Esophagus mucosa (tissue), 1 donor: ENCODE measurements at regions not wholly inside any gene's neighbourhood (a gene's known extent, or its start where the extent isn't known, plus 50 kb on each side); places are given as distances from the start of the nearest gene placed in this dataset.
"Not testable (repeated sequence)": the region's sequence is repeated elsewhere in the genome, so short reads cannot be mapped to it uniquely, and the experiment has no call there.

Experiments used
- ATAC-seq: fragments of 200-7000 bp; cut with Tn5 transposase; one replicate; pipeline ENCODE4 v1.9.1; 2020
- donor health status: DM: yes; HTN: yes; CAD: no.

DNA sequence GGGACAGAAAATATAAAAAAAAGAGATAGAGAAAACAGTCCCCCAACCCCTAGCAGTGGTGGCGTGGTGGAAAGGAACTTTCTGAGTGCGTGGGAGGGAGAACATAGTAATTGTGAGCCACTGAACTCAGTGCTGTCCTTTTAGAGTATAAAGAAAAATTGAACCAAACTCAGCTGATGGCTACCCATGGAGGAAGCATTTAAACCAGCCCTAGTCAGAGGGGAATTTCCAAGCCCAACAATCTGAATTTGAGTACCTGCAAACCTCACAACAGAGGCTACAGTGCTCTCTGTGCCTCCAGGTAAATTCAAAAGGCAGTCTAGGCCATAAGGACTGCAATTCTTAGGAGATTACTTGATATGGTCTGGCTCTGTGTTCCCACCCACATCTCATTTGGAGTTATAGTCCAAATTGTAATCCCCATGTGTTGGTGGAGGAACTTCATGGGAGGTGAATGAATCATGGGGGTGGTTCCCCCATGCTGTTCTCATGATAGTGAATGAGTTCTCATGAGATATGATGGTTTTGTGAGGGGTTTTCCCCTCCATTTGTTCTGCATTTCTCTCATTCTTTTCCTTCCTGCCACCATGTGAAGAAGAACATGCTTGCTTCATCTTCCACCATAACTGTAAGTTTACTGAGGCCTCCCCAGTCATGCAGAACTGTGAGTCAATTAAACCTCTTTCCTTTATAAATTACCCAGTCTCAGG lies 687.8 kb downstream of the FAM181B start:
- no peak for ATAC-seq

DNA sequence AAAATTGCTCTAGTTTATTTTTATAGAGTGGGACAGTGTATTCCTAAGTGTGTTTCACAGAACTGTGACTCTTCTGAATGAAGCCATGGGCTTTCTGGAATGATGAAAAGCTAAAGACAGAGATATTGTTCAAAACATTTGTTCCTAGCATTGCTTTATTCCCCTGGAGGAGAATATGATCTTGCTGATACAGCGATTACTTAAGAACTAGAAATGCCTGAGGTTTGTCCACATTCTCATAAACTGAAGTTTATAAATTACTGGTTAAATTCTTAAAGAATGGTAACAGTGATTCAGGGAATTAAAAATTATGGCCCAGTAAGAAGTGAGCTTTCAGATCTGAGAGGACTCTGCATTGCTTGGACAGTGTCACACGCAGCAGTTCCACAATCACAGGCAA lies 690.3 kb downstream of the FAM181B start:
- ATAC-seq = no peak

GRCh38 chr11:82041764-82042163 lies 691.9 kb downstream of the FAM181B start:
- no peak for ATAC-seq

GRCh38 chr11:82038154-82038553 lies 695.5 kb downstream of the FAM181B start:
- ATAC-seq = no peak

DNA sequence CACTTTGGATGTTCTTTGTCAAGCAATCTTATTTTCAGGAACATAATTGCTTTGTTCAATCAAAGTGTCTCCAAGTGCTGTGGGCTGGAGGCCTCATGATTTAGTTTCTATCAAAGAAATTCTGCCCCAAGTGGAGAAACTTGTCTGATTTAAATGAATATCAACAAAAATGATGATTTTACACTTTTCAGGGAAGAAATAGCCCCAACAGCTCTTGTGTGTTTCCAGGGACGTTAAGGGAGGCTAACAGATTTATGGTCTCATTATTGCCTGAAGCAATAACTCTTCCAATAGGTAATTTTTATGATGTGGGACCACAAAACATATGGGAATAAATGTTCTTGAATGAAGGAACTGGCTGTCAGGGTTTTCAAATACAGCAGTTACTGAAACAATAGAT lies 699.1 kb downstream of the FAM181B start:
- ATAC-seq = no peak

DNA sequence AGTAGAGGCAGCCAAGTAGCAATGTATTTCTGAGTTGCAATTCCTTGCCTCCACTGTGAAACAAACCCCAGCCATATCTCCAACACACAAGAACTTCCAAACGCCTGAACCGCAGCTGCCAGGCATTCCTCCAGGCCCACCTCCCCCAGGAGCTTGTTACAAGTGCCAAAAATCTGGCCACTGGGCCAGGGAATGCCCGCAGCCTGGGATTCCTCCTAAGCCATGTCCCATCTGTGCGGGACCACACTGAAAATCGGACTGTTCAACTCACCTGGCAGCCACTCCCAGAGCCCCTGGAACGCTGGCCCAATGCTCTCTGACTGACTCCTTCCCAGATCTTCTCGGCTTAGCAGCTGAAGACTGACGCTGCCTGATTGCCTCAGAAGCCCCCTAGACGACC lies 706.3 kb downstream of the FAM181B start:
- ATAC-seq = not testable (repeated sequence)

DNA sequence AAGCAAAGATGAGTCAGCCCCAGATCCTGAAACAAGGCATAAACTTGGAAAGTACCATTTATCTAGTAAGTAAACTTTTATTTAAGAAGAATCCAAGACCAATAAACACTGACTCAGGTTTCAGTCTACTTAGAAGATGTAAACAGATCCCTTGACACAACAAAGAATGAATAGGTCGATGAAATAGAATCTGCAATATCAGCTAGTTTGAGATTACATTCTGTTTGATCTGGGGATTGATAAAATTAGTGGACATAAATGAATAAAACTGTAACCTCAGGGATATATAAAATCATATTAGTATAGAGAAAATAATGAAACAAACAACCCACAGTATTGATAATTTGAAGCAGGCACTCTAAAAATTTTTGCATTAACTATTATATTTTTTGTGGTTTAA lies 708.9 kb downstream of the FAM181B start:
- ATAC-seq = no peak

DNA sequence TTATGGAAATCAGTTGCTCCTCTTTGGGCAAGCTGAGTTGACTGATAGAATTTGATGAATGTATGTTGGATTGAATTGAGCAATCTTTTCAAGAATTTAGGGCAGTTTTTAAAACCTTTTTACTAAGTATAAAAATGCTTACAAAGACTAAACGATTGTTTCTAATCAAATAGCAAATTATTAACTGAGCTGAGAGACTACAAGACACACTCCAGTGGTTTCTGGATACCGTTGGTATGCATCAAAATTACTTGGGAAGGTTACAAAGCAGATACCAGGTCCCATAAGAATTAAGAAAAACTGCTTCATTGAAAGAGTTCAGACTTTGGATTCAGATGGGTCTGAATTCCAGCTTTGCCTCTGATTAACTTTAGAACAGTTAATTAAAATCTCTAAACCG lies 721.4 kb downstream of the FAM181B start:
- ATAC-seq = no peak

DNA sequence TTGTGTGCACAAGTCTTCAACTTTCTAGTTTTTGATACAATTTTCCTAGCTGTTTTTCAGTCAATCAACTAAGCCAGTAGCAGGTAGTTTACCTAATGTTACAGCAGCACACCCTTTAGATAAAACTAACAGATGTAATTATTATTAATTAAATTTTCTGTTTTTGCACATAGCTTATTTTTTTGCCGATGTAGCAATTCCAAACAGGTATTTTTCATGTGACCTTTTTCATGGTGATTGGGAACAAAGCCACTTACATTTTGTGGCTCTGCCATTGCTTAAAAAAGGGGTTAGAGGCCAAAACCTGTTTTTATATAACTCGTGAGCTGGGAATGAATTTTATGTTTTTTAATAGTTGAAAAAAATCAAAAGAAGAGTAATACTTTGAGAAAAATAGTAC lies 724.5 kb downstream of the FAM181B start:
- ATAC-seq = no peak

DNA sequence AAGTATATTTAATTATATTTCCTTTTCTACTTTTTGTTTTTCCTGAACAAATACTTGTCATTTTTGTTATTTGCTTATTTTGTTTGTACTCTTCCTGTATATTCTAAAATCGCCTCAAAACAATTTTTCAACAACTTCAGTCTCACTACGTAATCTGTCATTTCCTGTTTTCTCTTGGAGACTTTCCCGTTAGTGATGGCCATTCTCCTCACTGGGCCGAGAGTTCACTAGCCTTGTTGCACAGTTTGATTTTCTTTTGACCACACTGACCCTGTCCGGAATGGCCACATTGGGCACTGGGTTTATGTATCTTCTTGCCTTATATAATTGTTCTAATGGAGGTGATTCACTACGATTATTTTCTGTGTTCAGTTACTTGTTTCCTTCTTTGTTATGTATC lies 726.1 kb downstream of the FAM181B start:
- ATAC-seq = no peak

DNA sequence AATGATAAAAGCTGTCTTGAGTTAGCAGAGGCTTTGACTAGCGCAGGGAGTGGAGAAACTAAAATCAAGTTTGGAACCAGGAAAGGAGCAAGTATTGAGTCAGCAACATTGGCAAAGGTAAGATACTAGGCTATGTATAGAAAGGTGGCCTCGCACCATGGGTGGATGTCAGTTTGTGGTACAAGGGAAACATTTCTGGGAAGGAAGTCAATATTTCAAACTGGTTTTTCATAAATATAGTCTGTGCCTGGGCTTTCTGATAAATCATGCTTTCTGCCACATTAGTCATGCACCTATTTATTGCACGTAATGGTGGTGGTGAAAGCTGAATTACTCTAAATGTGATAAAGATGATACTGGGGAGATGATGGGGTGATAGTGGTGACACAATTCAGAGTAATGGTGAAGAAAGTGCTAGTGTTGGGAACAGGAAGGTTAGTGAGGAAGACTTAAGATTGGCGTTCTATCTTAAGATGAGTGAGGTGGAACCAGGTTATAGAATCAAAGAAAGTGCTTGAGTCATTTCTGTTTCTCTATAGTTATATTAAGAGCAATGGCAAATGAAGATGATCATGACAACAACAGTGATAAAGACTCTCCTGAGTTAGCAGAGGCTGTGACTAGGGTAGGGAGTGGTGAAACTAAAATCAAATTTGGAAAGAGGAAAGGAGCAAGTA lies 729.0 kb downstream of the FAM181B start:
- ATAC-seq = peak; percentile 64

- no peak for ATAC-seq
These were observed 729.8 kb downstream of the FAM181B start for GRCh38 chr11:82003671-82004515.

- ATAC-seq = no peak
These were observed 730.6 kb downstream of the FAM181B start for GRCh38 chr11:82003024-82003423.

DNA sequence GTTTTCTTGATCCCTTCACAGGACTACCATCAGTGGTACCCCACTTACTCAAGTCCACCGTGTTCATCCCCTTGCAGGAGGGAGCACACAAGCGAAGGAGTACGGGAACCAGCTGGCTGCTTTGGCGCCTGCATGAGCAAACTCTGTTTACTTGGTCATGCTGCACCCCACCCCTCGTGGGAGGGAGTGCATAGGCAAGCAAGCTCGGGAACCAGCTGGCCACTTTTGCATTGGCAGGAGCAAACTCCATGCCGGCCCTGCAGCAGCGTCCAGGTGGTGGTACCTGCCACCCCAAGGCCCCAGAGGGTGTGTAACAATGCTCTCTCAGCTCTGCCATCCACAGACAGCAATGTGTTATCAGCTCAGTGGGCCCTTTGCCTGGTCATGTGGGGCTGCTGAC lies 737.8 kb downstream of the FAM181B start:
- ATAC-seq = no peak

- no peak for ATAC-seq
These were observed 739.9 kb downstream of the FAM181B start for GRCh38 chr11:81993755-81994154.

GRCh38 chr11:81990659-81991443 lies 742.8 kb downstream of the FAM181B start:
- no peak for ATAC-seq

DNA sequence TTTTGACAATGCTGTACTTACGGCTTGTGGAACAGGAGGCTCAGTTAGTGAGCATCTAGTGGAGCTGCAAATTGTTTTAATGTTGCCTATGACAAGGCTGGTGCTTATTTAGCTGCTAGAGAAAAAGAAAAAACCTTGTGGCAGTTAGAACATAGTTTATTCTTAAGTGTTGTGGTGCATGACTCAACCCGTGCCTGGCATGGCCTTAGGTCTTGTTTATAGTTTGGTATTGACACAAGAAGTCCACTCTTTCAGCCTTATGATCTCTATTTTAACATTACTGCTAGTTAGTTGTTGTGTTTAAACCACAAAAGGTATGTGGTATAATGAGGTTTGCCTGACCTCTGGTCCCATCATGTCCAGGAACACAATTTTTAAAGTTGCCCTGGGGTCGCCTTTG lies 744.6 kb downstream of the FAM181B start:
- no peak for ATAC-seq

- peak; percentile 97 for ATAC-seq
These were observed 745.7 kb downstream of the FAM181B start for GRCh38 chr11:81987829-81988472.

DNA sequence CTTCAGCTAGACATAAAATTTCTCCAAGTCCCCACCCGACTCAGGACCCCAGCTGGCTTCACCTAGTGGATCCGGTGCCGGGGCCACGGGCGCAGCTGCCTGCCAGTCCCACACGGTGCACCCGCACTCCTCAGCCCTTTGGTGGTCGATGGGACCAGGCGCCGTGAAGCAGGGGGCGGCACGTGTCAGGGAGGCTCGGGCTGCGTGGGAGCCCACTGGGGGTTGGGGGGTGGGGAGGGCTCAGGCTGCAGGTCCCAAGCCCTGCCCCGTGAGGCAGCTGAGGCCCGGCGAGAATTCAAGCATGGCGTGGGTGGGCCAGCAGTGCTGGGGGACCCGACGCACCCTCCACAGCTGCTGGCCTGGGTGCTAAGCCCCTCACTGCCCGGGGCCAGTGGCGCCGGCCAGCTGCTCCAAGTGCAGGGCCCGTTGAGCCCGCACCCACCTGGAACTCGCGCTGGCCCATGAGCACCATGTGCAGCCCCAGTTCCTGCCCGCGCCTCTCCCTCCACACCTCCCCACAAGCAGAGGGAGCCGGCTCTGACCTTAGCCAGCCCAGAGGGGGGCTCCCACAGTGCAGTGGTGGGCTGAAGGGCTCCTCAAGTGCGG lies 747.0 kb downstream of the FAM181B start:
- ATAC-seq = no peak

DNA sequence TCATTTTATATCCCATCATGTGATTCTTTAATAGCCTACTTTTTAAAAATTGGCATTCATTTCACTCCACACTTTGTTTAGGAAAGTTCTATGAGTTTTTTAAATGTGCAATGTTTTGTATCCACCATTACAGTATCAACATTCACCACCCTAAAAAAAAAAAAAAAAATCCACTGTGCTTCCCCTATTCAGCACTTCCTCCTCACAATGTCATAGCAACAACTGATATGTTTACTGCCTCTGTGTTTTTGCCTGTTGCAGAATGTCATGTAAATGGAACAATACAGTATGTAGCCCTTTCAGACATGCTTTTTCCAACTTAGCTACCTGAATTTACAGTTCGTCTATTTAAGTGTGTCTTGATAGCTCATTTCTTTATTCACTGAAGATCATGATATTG lies 754.2 kb downstream of the FAM181B start:
- ATAC-seq = no peak

- ATAC-seq = no peak
These were observed 758.3 kb downstream of the FAM181B start for GRCh38 chr11:81975261-81975900.
